Endothelial cell of umbilical vein (primary cell): ENCODE measurements at regions not wholly inside any gene's neighbourhood (a gene's known extent, or its start where the extent isn't known, plus 50 kb on each side); places are given as distances from the start of the nearest gene placed in this dataset.
"Not testable (repeated sequence)": the region's sequence is repeated elsewhere in the genome, so short reads cannot be mapped to it uniquely, and the experiment has no call there.

Experiments
- CTCF ChIP-seq, 2 donors: IDR thresholded peaks; 1 replicate in 1 of 2; 2 replicates in 1 of 2; pipeline ENCODE4 v1.5.1; 2011; ENCODE audit warnings: low read length in 2 of 2, mild to moderate bottlenecking in 2 of 2, moderate library complexity in 2 of 2, control low read depth in 1 of 2, inconsistent platforms in 1 of 2, low read depth in 1 of 2; ENCODE audit not compliant: insufficient read depth in 1 of 2; ENCODE audit errors: extremely low read depth in 1 of 2
- EZH2 ChIP-seq: IDR thresholded peaks from 2 replicates; pipeline ENCODE4 v1.6.1; 2012; ENCODE audit warnings: borderline replicate concordance, low read depth, mild to moderate bottlenecking, moderate library complexity, low read length, inconsistent platforms; ENCODE audit not compliant: severe bottlenecking
- JUN ChIP-seq: IDR thresholded peaks from 2 replicates; pipeline ENCODE4 v1.6.1; 2011; ENCODE audit warnings: borderline replicate concordance, low read depth; ENCODE audit not compliant: insufficient read length, insufficient read depth
- MYC ChIP-seq: IDR thresholded peaks from one replicate; pipeline ENCODE4 v1.6.1; 2011; ENCODE audit warnings: mild to moderate bottlenecking, low read depth, low read length
- POLR2A ChIP-seq: IDR thresholded peaks from 2 replicates; pipeline ENCODE4 v1.6.1; 2012; ENCODE audit warnings: low read depth, mild to moderate bottlenecking, control low read depth, low read length
- POLR2AphosphoS5 ChIP-seq: IDR thresholded peaks from 2 replicates; pipeline ENCODE4 v1.6.1; 2012; ENCODE audit warnings: low read depth, mild to moderate bottlenecking, control low read depth, low read length, moderate library complexity; ENCODE audit not compliant: insufficient read depth

GRCh38 chr6:164933238-164933794 is 376.1 kb downstream of the C6orf118 start:
- not testable (repeated sequence) for TF ChIP-seq POLR2A; POLR2AphosphoS5; CTCF (IDR thresholded peaks at IDR 0.05; ENCODE audit: extremely low read depth in 1 of 2, insufficient read depth in 1 of 2, low read depth in 1 of 2, low read length in 2 of 2); MYC; EZH2; JUN
